ENCODE measurements at regions not wholly inside any gene's neighbourhood (a gene's known extent, or its start where the extent isn't known, plus 50 kb on each side); places are given as distances from the start of the nearest gene placed in this dataset.

GRCh38 chr11:127598476-127598875, 597.9 kb upstream of the KIRREL3 start:
- DNase-seq (ENCODE audit: low read depth) = no peak

- no peak for DNase-seq (ENCODE audit: low read depth)
Measured at GRCh38 chr11:127596433-127596832, 595.9 kb upstream of the KIRREL3 start.

GRCh38 chr11:127592371-127592770, 591.8 kb upstream of the KIRREL3 start:
- no peak for DNase-seq (ENCODE audit: low read depth)

GRCh38 chr11:127590314-127590713, 589.7 kb upstream of the KIRREL3 start:
- DNase-seq (ENCODE audit: low read depth) = no peak

GRCh38 chr11:127588431-127588830, 587.9 kb upstream of the KIRREL3 start:
- DNase-seq (ENCODE audit: low read depth) = no peak

- DNase-seq (ENCODE audit: low read depth) = no peak
Measured at GRCh38 chr11:127587511-127587910, 586.9 kb upstream of the KIRREL3 start.

GRCh38 chr11:127576210-127576609, 575.6 kb upstream of the KIRREL3 start:
- no peak for DNase-seq (ENCODE audit: low read depth)

GRCh38 chr11:127574478-127574877, 573.9 kb upstream of the KIRREL3 start:
- DNase-seq (ENCODE audit: low read depth) = no peak

GRCh38 chr11:127568891-127569290, 568.3 kb upstream of the KIRREL3 start:
- no peak for DNase-seq (ENCODE audit: low read depth)

- no peak for DNase-seq (ENCODE audit: low read depth)
Measured at GRCh38 chr11:127567237-127567932, 566.8 kb upstream of the KIRREL3 start.

- no peak for DNase-seq (ENCODE audit: low read depth)
Measured at GRCh38 chr11:127564810-127565209, 564.2 kb upstream of the KIRREL3 start.

- no peak for DNase-seq (ENCODE audit: low read depth)
Measured at GRCh38 chr11:127559978-127560377, 559.4 kb upstream of the KIRREL3 start.

GRCh38 chr11:127552446-127552845, 551.9 kb upstream of the KIRREL3 start:
- DNase-seq (ENCODE audit: low read depth) = no peak

- no peak for DNase-seq (ENCODE audit: low read depth)
Measured at GRCh38 chr11:127531167-127531566, 530.6 kb upstream of the KIRREL3 start.

- no peak for DNase-seq (ENCODE audit: low read depth)
Measured at GRCh38 chr11:127528297-127528696, 527.7 kb upstream of the KIRREL3 start.

- DNase-seq (ENCODE audit: low read depth) = no peak
Measured at GRCh38 chr11:127524618-127525017, 524.0 kb upstream of the KIRREL3 start.

GRCh38 chr11:127521413-127521812, 520.8 kb upstream of the KIRREL3 start:
- DNase-seq (ENCODE audit: low read depth) = no peak

- DNase-seq (ENCODE audit: low read depth) = no peak
Measured at GRCh38 chr11:127507851-127508250, 507.3 kb upstream of the KIRREL3 start.

GRCh38 chr11:127506647-127507046, 506.1 kb upstream of the KIRREL3 start:
- no peak for DNase-seq (ENCODE audit: low read depth)

- no peak for DNase-seq (ENCODE audit: low read depth)
Measured at GRCh38 chr11:127506126-127506525, 505.6 kb upstream of the KIRREL3 start.

GRCh38 chr11:127496165-127496564, 495.6 kb upstream of the KIRREL3 start:
- no peak for DNase-seq (ENCODE audit: low read depth)

GRCh38 chr11:127493330-127494022, 492.9 kb upstream of the KIRREL3 start:
- DNase-seq (ENCODE audit: low read depth) = no peak

GRCh38 chr11:127492029-127492428, 491.5 kb upstream of the KIRREL3 start:
- no peak for DNase-seq (ENCODE audit: low read depth)

GRCh38 chr11:127491589-127491988, 491.0 kb upstream of the KIRREL3 start:
- DNase-seq (ENCODE audit: low read depth) = no peak

Measured in activated T-cell treated with anti-CD3 and anti-CD28 coated beads for 24 hours (primary cell).